ENCODE measurements at regions not wholly inside any gene's neighbourhood (a gene's known extent, or its start where the extent isn't known, plus 50 kb on each side); places are given as distances from the start of the nearest gene placed in this dataset.

GRCh38 chr1:87956072-87956471, 627.4 kb downstream of the LMO4 start:
- TF ChIP-seq CTCF (IDR thresholded peaks at IDR 0.05; ENCODE audit: insufficient read depth, low read depth, low read length), result no peak
- Histone ChIP-seq H3K27me3 (ENCODE audit: control insufficient read depth, insufficient read depth, low read length) (no peaks in the 10 kb centered on the region), H3K36me3 (ENCODE audit: control insufficient read depth, insufficient read depth, low read length) (no peaks in the 10 kb centered on the region), H3K4me3 (ENCODE audit: low read depth, low read length) (no peak overlapping the region)
- CTCF ChIA-PET, result interaction anchor here (0.8 to 0.9 kb wide), 2 partner anchors 639 to 647 kb away, joined by 3 read pairs; no protein-coding TSS in a partner anchor
- POLR2A ChIA-PET, result no interaction called here
- peak; percentile 80 for DNase-seq (ENCODE audit: low read depth)

GRCh38 chr1:87956750-87957149, 628.1 kb downstream of the LMO4 start:
- no peak for TF ChIP-seq CTCF (IDR thresholded peaks at IDR 0.05; ENCODE audit: insufficient read depth, low read depth, low read length)
- DNase-seq (ENCODE audit: low read depth), result no peak
- Histone ChIP-seq H3K27me3 (ENCODE audit: control insufficient read depth, insufficient read depth, low read length) (no peaks in the 10 kb centered on the region), H3K36me3 (ENCODE audit: control insufficient read depth, insufficient read depth, low read length) (no peaks in the 10 kb centered on the region), H3K4me3 (ENCODE audit: low read depth, low read length) (no peak overlapping the region)
- POLR2A ChIA-PET, result no interaction called here
- CTCF ChIA-PET, result interaction anchor here (0.8 to 0.9 kb wide), 2 partner anchors 640 to 647 kb away, joined by 3 read pairs; no protein-coding TSS in a partner anchor

GRCh38 chr1:87957331-87957730, 628.7 kb downstream of the LMO4 start:
- Histone ChIP-seq H3K27me3 (ENCODE audit: control insufficient read depth, insufficient read depth, low read length) (no peaks in the 10 kb centered on the region), H3K4me3 (ENCODE audit: low read depth, low read length) (no peak overlapping the region), H3K36me3 (ENCODE audit: control insufficient read depth, insufficient read depth, low read length) (no peaks in the 10 kb centered on the region)
- no peak for TF ChIP-seq CTCF (IDR thresholded peaks at IDR 0.05; ENCODE audit: insufficient read depth, low read depth, low read length)
- DNase-seq (ENCODE audit: low read depth), result no peak
- CTCF ChIA-PET, result no interaction called here
- POLR2A ChIA-PET, result no interaction called here

GRCh38 chr1:87958201-87958600, 629.5 kb downstream of the LMO4 start:
- CTCF ChIA-PET, result no interaction called here
- TF ChIP-seq CTCF (IDR thresholded peaks at IDR 0.05; ENCODE audit: insufficient read depth, low read depth, low read length), result no peak
- POLR2A ChIA-PET, result no interaction called here

GRCh38 chr1:87958716-87959115, 630.0 kb downstream of the LMO4 start:
- ChIA-PET CTCF (no interaction called here), POLR2A (no interaction called here)
- Histone ChIP-seq H3K4me3 (ENCODE audit: low read depth, low read length) (no peak overlapping the region), H3K27me3 (ENCODE audit: control insufficient read depth, insufficient read depth, low read length) (no peaks in the 10 kb centered on the region), H3K36me3 (ENCODE audit: control insufficient read depth, insufficient read depth, low read length) (no peaks in the 10 kb centered on the region)
- DNase-seq (ENCODE audit: low read depth), result no peak
- no peak for TF ChIP-seq CTCF (IDR thresholded peaks at IDR 0.05; ENCODE audit: insufficient read depth, low read depth, low read length)

More at GRCh38 chr1:87958201-87958600, 629.5 kb downstream of the LMO4 start:
- H3K27me3 ChIP-seq (ENCODE audit: control insufficient read depth, insufficient read depth, low read length), result no peaks in the 10 kb centered on the region
- H3K4me3 ChIP-seq (ENCODE audit: low read depth, low read length), result no peak overlapping the region
- no peak for DNase-seq (ENCODE audit: low read depth)
- no peaks in the 10 kb centered on the region for H3K36me3 ChIP-seq (ENCODE audit: control insufficient read depth, insufficient read depth, low read length)
